ENCODE measurements at regions not wholly inside any gene's neighbourhood (a gene's known extent, or its start where the extent isn't known, plus 50 kb on each side); places are given as distances from the start of the nearest gene placed in this dataset.

GRCh38 chr5:4532705-4533080 lies 607.4 kb upstream of the ADAMTS16 start:
- no peak for TF ChIP-seq CTCF (IDR thresholded peaks at IDR 0.05)
- TF ChIP-seq ZFX (IDR thresholded peaks at IDR 0.05; ENCODE audit: borderline replicate concordance): no peak

Data from 22Rv1 (cell line).